Islet of Langerhans (tissue), 1 donor: ENCODE measurements at regions not wholly inside any gene's neighbourhood (a gene's known extent, or its start where the extent isn't known, plus 50 kb on each side); places are given as distances from the start of the nearest gene placed in this dataset.

ENCODE experiments used
- FAIRE-seq: peaks from one replicate; lab custom pipeline; 2011; peaks lifted over from hg19 to GRCh38; lab: Jason Lieb, UNC

GRCh38 chr1:36743286-36744005 lies 260.7 kb upstream of the CSF3R start:
- no peak for FAIRE-seq

- no peak for FAIRE-seq
Measured at GRCh38 chr1:36741066-36741465, 258.4 kb upstream of the CSF3R start.

GRCh38 chr1:36740446-36740845 lies 257.7 kb upstream of the CSF3R start:
- FAIRE-seq = no peak

GRCh38 chr1:36739703-36740289 lies 257.1 kb upstream of the CSF3R start:
- no peak for FAIRE-seq

- no peak for FAIRE-seq
Measured at GRCh38 chr1:36738245-36738644, 255.5 kb upstream of the CSF3R start.

- FAIRE-seq = no peak
Measured at GRCh38 chr1:36737767-36738166, 255.1 kb upstream of the CSF3R start.

GRCh38 chr1:36737038-36737555 lies 254.4 kb upstream of the CSF3R start:
- FAIRE-seq = no peak

- no peak for FAIRE-seq
Measured at GRCh38 chr1:36735939-36736730, 253.4 kb upstream of the CSF3R start.

- FAIRE-seq = no peak
Measured at GRCh38 chr1:36735436-36735835, 252.7 kb upstream of the CSF3R start.

GRCh38 chr1:36734356-36734755 lies 251.6 kb upstream of the CSF3R start:
- FAIRE-seq = no peak

- no peak for FAIRE-seq
Measured at GRCh38 chr1:36733748-36734147, 251.0 kb upstream of the CSF3R start.

- no peak for FAIRE-seq
Measured at GRCh38 chr1:36732015-36732356, 249.3 kb upstream of the CSF3R start.

- FAIRE-seq = no peak
Measured at GRCh38 chr1:36731226-36732014, 248.7 kb upstream of the CSF3R start.

- no peak for FAIRE-seq
Measured at GRCh38 chr1:36730599-36730998, 247.9 kb upstream of the CSF3R start.

GRCh38 chr1:36729716-36730510 lies 247.2 kb upstream of the CSF3R start:
- FAIRE-seq = no peak

- no peak for FAIRE-seq
Measured at GRCh38 chr1:36729289-36729688, 246.6 kb upstream of the CSF3R start.

GRCh38 chr1:36728846-36729245 lies 246.1 kb upstream of the CSF3R start:
- FAIRE-seq = no peak

GRCh38 chr1:36728051-36728450 lies 245.3 kb upstream of the CSF3R start:
- no peak for FAIRE-seq

GRCh38 chr1:36725151-36725550 lies 242.4 kb upstream of the CSF3R start:
- FAIRE-seq = no peak

GRCh38 chr1:36723813-36724212 lies 241.1 kb upstream of the CSF3R start:
- FAIRE-seq = no peak

- FAIRE-seq = no peak
Measured at GRCh38 chr1:36722871-36723270, 240.2 kb upstream of the CSF3R start.

- FAIRE-seq = no peak
Measured at GRCh38 chr1:36721261-36721660, 238.5 kb upstream of the CSF3R start.
